ENCODE measurements at regions not wholly inside any gene's neighbourhood (a gene's known extent, or its start where the extent isn't known, plus 50 kb on each side); places are given as distances from the start of the nearest gene placed in this dataset.

GRCh38 chr5:88144219-88145001 lies 124.2 kb downstream of the TMEM161B start:
- no peak for DNase-seq (ENCODE audit: low read depth in 2 of 2)

- DNase-seq (ENCODE audit: low read depth in 2 of 2) = no peak
Observed at GRCh38 chr5:88143693-88144218, 124.9 kb downstream of the TMEM161B start.

DNA sequence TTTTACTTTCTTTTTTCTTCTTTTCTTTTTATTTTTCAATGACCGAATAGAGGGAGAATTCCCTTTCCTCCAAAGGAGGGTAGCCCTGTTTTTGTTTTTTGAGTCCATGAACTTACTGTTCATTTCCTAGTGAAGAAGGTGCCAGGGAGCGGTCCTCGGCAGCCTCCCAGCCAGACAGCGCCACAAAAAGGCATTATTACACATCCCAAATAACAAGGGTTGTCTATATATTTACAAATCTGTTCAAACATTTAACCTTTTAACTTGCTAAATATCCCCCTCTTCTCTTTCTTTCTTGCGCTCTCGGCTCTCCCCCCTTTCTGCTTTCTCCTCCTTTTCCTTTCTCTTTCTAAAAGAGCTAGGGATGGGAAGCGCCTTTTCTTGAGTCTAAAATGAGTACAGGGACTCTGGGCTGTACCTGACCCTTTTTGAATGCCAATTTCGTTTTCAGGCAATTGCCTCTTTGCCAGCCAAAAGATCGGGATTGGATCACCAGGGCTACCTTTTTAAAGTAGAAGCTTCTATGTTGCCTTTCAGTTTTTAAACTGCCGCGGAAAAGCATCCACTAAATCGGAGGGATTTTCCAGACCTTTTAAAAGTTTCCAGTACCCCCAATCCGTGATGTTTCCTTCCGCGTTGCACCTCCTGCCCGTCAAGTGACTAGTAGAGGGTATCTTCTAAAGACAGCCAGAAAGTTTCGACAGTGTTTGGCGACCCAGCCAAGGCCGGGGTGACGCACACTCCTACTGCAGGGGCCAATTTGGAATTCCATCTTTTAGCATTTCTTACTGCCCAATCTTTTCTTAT lies 125.6 kb downstream of the TMEM161B start:
- no peak for DNase-seq (ENCODE audit: low read depth in 2 of 2)

DNA sequence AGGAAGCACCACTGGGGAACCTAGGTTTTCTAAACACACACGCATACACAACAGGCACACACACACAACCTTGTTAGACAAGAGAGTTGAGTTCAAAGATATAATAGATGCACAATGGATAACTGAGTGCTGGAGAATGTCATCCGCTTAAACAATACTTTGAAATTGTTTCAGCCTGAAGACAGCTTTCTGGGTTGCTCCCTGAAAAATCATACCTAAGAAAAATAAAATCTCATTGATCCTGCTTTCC lies 126.1 kb downstream of the TMEM161B start:
- DNase-seq (ENCODE audit: low read depth in 2 of 2) = no peak

DNA sequence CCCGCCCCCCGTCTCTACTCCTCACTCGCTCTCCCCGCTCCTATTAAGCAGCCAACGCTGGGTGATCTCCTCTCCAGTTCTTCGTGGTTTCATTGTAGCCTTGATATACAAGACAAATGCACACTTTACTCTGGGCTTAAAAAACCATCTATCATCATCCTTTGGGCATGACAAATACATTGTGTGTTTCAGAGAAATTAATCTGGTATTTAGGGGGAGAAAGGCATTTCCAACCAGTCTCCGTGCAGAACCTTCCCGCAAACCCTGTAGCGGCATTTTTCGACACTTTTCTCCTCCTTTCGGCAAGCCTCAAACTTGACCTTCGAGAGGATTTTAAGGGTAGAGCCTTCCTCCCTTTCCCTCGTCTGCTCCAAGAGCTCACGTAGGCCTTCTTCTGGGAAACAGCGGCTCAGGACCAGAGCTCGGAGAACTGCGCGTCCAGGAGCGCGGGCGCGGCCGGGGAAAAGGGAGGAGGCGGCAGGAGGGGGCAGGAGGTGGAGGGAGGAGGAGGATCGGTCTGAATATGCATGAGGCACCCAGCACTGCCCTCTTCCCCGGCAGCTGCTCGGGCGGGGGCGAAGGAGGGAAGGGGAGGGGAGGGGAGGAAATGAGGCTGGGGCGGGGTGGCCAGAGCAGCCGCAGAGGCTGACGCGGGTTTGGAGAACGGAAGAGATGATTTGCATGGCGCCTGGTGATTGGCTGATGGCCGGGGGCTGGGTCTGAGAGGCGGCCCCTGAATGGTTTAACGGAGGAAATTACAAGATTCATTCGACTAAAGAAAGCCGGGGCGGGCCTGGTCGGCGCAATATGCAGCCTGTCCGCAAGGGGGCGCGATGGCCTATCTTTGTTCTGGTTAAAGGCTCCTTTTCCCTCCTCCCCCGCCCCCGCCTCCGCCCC lies 127.5 kb downstream of the TMEM161B start:
- peak; percentile 93 to 97 for DNase-seq (ENCODE audit: low read depth in 2 of 2)

DNA sequence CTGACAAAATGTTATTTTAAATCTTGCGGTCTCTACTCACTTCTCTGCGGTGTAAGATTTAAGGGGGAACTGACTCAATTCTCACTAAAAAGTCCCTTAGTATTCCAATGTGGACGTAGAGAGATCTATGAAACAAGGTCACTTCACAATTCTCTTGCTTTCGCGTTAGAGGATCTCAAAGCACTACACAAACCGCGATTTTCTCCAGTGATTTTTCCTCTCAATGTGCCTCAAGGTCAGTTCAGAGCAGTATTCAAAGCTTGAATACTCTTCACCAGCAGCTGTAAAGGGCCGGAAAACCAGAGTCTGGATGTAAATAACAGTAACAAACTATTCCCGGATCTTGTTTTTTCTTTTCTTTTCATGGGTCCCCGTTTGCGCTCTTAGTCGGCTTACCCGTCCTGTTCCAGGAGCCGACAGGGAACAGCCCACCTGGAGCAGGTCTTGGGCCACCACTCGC lies 128.2 kb downstream of the TMEM161B start:
- DNase-seq (ENCODE audit: low read depth in 2 of 2) = no peak

DNA sequence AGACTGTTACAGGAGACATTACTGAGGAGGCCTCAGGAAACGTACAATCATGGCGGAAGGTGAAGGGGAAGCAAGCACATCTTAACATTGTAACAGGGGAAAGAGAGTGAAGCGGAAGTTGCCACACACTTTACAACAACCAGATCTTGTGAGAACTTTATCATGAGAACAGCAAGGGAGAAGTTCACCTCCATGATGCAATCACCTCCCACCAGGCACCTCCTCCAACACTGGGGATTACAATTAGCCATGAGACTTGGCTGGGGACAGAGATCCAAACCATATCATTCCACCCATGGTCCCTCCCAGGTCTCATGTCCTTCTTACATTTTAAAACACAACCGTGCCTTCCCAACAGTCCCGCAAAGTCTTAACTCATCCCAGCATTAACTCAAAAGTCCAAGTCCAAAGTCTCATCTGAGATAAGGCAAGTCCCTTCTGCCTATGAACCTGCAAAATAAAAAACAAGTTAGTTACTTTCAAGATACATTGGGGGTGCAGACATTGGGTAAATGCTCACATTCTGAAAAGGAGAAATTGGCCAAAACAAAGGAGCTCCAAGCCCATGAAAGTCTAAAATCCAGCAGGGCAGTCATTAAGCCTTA lies 138.3 kb downstream of the TMEM161B start:
- no peak for DNase-seq (ENCODE audit: low read depth in 2 of 2)

DNA sequence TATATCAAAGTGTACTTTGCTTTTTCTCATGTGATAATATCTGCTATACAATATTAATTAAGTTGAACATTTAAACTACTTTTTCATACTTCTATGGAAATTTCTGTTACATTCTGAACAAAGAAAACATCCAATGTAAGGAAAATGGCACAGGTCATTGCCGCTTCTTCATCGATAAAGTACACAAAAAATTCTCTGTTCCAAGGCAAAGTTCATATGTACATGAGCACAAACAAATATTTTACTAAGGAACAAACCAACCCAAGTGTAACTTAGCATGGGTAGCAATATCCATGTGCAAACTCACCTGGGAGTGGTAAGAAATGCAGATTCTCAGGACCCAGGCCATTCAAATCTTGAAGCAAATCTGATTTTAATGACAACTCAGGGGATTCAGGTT lies 139.8 kb downstream of the TMEM161B start:
- DNase-seq (ENCODE audit: low read depth in 2 of 2) = no peak

GRCh38 chr5:88119535-88120125 lies 149.0 kb downstream of the TMEM161B start:
- peak in 1 of 2 donors; percentile 40 for DNase-seq (ENCODE audit: low read depth in 2 of 2)

DNA sequence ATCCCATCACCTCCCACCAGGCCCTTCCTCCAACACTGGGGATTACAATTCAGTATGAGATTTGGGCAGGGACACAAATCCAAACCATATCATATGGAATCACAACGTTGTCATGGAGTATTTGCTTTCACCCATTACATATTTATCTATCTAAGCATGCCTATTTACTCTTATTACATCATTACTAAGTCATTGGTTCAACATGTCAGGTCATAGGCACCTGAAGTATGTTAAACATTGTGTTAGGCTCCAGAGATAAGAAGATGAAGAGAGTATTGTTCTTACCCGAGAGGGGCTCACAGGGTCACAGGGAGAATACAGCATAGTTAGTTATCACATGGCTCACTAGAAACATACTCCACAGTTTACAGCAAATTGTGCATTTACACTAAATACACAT lies 150.5 kb downstream of the TMEM161B start:
- DNase-seq (ENCODE audit: low read depth in 2 of 2) = no peak

DNA sequence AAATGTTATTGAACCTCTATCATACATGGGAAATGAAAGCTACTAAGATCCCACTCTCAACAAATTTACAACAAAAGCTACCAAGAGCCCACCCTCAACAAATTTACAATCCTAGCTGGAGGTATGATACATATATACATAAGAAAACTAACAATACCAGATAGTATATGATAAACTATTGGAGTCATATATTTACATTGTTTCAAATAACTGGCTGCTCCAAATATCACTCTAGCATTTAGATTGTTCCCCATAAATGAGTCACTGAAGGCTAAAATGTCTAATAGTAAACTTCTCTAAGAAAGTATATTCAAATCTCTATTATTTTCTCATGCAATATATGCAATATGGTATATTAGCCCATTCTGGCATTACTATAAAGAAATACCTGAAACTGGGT lies 151.1 kb downstream of the TMEM161B start:
- no peak for DNase-seq (ENCODE audit: low read depth in 2 of 2)

DNA sequence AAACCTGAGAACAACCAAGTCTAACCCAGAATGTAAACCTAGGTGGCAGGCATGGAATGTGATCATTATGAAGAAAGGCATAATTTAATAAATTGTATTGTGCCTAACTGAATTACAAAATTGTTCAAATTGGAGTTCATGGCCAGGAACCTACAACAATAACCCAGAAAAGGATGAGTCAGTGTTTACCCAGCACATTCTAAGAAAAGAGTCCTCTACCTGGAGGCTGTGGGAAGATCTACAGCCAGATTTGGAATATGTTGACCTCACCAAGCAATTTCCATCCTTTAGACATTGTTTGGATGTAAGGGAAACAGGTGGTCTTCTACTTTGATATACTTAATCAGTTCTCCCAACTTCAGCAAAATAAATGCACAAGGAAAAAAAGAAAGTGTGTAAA lies 152.2 kb downstream of the TMEM161B start:
- DNase-seq (ENCODE audit: low read depth in 2 of 2) = no peak

DNA sequence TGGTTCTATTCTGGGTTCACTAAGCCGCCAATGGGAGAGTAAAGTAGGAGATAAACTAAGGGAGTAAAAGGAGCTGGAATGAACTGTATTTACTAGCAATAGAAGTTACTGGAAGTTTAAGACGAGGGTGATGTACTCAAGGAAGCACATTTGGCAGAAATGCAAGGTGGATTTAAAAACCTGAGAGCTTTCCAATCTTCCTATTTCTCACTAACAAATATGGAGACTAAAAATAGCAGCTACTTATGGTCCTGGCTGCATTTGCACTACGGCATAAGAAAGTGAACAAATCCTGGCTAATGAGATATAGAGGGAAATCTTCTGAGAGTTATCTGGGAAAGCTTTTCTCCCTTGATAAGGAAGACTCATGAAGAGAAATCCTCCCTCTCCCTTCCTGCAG lies 153.4 kb downstream of the TMEM161B start:
- DNase-seq (ENCODE audit: low read depth in 2 of 2) = no peak

- DNase-seq (ENCODE audit: low read depth in 2 of 2) = peak in 1 of 2 donors; percentile 3
Observed at GRCh38 chr5:88113429-88113828, 155.2 kb downstream of the TMEM161B start.

GRCh38 chr5:88109818-88110217 lies 158.8 kb downstream of the TMEM161B start:
- DNase-seq (ENCODE audit: low read depth in 2 of 2) = no peak

GRCh38 chr5:88108490-88109279 lies 160.0 kb downstream of the TMEM161B start:
- no peak for DNase-seq (ENCODE audit: low read depth in 2 of 2)

DNA sequence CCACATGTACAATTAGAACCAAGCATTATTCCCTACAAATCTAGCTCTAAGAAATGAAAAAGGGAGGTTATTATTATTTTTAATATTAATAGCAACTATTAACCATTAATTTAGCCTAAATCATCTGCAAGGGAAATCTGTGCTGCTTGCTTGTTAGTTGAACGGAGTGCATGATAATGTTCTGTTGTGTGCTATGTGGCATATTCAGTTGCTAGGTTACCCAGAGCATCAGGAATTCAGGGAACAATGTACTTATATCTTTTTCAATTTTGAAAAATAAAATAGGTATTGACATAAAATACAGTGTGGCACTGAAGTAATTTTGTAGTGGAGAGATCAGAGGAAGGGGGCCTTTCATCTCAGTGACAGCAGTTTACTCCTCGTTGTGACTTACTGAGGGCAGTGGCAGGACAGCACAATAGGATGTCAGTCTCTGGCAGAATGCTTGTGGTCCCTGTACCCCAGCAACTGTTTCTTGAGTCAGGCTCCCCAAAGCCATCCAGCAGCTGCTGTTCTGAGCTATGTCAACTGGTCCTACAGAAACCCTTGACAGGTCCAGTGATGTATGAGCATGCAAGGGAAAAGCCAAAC lies 173.6 kb downstream of the TMEM161B start:
- DNase-seq (ENCODE audit: low read depth in 2 of 2) = no peak

- DNase-seq (ENCODE audit: low read depth in 2 of 2) = no peak
Observed at GRCh38 chr5:88094403-88094802, 174.2 kb downstream of the TMEM161B start.

GRCh38 chr5:88093765-88094164 lies 174.9 kb downstream of the TMEM161B start:
- no peak for DNase-seq (ENCODE audit: low read depth in 2 of 2)
